HTR-8/SVneo (cell line): ENCODE measurements at regions not wholly inside any gene's neighbourhood (a gene's known extent, or its start where the extent isn't known, plus 50 kb on each side); places are given as distances from the start of the nearest gene placed in this dataset.

Experiments
- DNase-seq: peaks from one replicate; pipeline ENCODE4 v3.0.0; 2011; ENCODE audit warnings: low spot score, mixed read lengths; ENCODE audit not compliant: insufficient read length
- FAIRE-seq: peaks from 2 replicates; lab custom pipeline; 2011; peaks lifted over from hg19 to GRCh38; lab: Jason Lieb, UNC

GRCh38 chr2:239629926-239630617 is 229.3 kb upstream of the HDAC4 start:
- no peak for DNase-seq
- FAIRE-seq = no peak

- DNase-seq = peak; percentile 25
- no peak for FAIRE-seq
Observed at GRCh38 chr2:239626961-239627592, 226.3 kb upstream of the HDAC4 start.

- DNase-seq (no peak), FAIRE-seq (no peak)
Observed at GRCh38 chr2:239625971-239626734, 225.3 kb upstream of the HDAC4 start.

DNA sequence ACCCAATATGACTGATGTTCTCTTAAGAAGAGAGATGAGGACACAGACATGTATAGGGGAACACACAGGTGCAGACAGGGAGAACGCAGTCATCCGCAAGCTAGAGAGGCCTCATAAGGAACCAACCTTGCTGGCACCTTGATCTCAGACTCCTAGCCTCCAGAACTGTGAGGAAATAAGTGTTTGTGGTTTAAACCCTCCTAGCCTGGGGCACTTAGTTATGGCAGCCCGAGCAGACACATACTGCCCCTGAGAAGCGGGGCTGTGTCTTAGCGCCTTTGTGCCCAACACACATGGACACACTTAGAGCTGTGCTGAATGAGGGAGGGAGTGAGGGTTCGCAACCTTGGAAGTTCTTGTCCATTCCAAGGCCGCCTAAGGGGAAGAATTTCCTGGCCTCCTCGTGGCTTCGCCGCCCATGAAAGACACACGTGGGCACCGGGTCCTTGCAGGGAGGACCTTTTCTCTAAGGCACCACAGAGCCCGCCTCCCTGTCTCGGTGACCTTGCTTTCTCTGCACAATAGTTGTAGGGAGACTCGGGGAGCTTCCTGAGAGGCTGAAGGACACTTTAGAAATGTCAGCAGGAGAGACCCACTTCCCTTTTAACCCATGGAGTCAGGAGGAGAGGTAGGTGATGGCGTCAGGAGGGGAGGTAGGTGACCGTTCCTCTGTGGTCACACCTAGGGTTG is 224.5 kb upstream of the HDAC4 start:
- DNase-seq (no peak), FAIRE-seq (no peak)

DNA sequence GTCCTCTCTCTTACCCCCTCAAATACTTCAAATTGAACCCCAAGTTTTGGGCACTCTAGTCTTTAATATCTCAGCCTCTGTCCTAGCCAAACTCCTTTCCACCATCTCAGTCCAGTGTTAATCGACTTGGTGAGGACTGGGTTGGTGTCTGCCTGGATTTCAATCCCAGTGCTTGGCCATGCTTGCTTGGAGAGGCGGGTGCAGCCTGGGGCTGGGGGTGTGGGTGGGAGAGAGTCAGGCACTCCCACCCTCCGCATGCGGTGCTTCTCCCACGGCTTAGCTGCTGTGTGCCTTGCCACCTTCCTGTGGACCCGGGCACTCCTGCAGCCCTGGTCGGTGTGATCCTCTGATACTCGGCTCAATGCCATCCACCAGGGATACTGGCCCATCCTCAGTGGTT is 220.8 kb upstream of the HDAC4 start:
- FAIRE-seq (no peak), DNase-seq (no peak)

DNA sequence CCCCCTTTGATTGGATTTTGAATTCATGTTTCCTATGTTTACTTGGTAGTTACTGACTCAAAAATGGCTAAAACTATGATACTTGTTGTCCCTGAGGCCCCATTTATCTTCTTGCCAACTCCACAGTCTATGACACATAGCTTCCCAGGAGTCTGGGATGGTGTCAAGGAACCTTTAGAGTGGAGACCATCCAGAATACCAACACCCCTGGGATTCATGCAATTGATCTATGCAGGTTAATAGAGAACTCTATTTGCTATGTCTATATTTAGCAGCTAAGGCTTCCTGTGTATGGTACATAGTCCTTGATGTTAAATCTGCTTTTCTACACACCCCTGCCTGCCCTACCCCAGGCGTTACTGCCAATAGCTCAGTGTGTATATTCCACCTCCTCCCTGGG is 218.5 kb upstream of the HDAC4 start:
- FAIRE-seq = no peak
- DNase-seq = no peak

GRCh38 chr2:239616729-239617128 is 215.9 kb upstream of the HDAC4 start:
- FAIRE-seq (no peak), DNase-seq (no peak)

DNA sequence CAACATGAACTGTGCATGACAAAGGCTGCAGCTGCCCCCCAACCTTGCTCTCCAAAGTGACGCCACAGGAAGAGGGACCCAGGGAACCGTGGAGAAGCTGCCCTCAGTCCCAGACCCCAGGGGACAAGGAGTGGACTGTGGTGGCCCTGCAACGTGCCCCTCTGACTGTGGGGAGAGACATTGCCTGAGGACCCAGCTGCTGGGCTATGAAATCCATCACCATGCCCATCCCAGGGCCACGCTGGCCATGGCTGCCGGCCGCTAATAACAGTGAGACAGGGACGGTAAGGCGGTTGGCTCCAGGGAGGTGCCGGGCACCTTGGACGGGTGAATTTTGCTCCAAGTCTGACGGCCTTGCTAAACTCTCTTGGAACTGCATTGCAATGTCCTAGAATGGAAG is 211.3 kb upstream of the HDAC4 start:
- DNase-seq = no peak
- no peak for FAIRE-seq

GRCh38 chr2:239611222-239611795 is 210.5 kb upstream of the HDAC4 start:
- DNase-seq (no peak), FAIRE-seq (no peak)

DNA sequence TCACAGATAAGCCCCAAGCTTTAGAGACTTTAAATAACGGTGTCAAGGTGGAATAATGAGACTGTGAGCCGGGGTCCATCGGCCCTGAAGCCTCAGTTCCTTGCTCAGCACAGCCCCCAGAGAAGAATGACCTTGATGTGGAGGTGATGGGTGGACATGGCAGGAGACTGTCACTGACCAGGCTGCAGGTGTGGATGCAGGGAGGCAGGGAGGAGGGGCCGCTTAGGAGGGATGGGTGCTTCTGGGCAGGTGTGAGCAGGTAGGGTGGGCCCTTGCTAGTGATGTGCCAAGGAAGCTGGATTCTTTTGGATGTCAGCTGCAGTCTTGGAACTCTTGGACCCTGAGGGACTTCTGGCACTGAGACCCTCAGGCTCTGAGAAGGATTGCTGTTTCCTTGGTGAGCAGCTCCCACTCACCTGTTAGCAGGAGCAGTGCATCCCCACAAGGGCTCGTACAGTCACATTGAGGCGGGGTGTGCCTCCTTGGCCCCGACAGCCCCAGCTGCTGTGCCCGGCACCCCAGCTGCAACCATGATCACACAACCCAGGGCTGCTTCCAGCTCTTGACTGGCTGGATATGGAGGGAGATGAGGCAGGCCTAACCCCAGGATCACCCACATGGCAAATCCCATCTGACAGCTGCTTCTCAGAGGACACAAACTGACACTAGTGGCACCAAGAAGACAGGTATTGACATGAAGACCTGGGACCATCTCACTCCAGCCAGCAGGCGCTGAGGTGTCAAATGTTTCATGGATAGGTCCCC is 209.8 kb upstream of the HDAC4 start:
- no peak for FAIRE-seq
- no peak for DNase-seq

DNA sequence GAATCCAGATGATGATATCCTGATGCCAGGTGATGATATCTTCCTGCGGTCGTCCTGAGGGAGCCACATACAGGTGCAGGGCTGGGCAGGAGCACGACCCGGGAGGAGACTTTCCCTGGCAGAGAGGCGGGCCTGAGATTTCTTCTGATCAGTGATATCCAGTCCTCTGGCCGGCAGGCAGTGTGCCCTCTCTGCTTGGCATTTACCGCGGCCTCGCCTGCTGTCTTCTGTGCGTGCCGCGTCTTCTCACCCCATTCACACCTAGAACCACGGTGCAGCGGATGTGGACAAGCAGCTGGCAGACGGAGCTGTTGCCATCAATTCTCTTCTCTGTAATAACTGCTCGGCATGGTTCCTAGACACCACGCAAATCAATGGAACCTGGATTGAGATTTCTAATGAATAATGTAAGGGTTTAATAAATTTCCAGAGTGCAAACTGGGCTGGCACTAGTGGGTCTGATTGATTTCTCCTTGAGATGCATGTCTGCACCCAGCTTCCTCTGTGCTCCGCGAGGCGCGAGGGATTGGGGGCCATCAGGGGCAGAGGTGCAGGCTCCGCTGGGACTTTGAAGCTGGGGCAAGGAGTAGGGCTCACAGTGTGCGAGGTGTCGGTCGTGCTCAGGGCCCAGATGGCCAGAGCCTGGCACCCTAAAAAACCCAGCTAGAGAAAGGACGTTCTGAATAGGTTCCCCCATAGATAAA is 208.9 kb upstream of the HDAC4 start:
- DNase-seq (no peak), FAIRE-seq (no peak)

DNA sequence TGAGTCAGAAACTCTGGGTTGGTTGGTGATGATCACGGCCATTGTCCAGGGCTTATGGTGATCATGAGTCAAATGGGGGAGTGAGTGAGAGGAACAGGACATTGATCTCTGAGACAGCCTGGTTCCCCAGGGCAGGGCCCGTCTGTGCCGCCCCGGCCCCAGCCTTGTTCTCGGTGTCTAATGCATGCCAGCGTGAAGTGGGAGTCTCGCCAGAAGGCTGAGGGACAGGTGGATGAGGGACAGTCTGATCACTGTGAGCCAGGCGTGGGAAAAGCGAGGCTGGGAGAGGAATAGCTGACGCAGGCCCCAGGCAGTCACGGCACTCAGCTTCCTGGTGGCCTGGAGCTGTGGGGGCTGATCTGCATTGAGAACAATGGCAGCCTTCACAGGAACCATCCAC is 208.3 kb upstream of the HDAC4 start:
- DNase-seq (no peak), FAIRE-seq (no peak)

DNA sequence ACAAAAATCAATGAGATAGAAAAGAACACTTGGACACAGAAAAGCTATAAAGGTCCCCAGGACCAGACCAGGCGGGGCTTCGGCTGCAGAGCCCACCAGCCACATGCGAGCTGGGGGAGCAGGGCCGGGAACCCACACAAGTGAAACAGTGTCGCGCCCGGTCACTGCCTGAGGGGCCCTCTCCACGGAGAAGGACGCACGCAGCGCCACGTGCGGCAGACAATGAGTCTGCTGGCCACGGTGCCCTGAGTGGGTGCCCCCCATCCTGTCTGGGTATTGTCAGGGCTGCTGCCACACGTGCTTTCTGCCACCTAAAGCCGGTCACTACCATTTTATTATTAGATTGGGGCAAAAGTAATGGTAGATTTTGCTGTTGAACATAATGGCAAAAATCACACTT is 207.9 kb upstream of the HDAC4 start:
- DNase-seq (no peak), FAIRE-seq (no peak)

DNA sequence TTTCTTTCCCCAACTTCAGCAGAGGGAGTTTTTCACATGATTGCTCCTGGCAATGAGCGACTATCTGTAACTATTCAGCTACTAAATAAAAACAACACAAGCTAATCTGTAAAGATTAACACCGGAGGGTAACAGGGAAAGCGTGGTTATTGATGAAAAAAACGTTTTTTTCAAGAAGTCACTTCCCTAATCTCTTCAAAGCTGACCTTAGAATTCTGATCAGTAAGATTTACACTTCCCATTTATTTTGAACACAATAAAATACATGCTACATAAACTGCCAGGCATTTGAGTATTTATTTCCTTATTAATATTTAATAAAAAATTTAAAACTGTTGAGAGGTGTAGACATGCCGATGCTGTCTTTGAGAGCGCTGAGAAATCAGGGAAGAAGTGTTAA is 207.4 kb upstream of the HDAC4 start:
- no peak for FAIRE-seq
- DNase-seq = no peak

- DNase-seq (no peak), FAIRE-seq (no peak)
Observed at GRCh38 chr2:239607517-239608191, 206.8 kb upstream of the HDAC4 start.

DNA sequence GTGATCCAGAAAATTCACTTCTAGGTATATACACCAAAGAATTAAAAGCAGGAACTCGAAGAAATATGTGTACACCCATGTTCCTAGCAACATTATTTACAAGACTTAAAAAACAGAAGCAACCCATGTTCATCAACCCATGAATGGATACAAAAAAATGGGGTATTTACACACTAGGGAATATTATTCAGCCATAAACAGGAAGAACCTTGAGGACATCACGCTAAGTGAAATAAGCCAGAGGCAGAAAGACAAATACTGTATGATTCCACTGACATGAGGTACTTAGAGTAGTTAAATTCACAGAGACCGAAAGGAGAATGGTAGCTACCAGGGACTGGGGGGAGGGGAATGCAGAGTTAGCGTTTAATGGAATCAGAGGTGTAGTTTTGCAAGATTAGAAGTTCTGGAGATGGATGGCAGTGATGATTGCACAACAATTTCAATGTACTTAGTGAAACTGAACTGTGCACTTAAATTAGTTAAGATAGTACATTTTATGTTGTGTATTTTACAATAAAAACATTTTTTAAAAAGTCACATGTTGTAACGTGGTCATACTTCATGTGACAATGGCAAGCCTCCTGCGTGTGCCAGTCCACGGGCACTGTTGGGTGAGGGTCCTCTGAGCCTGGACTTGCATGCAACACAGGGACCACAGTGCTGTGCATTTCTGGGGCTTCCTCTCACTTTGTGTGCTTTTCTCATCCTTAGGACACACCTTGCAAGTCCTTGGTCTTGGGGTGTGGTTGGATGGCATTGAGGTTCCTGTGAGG is 206.1 kb upstream of the HDAC4 start:
- no peak for FAIRE-seq
- no peak for DNase-seq

DNA sequence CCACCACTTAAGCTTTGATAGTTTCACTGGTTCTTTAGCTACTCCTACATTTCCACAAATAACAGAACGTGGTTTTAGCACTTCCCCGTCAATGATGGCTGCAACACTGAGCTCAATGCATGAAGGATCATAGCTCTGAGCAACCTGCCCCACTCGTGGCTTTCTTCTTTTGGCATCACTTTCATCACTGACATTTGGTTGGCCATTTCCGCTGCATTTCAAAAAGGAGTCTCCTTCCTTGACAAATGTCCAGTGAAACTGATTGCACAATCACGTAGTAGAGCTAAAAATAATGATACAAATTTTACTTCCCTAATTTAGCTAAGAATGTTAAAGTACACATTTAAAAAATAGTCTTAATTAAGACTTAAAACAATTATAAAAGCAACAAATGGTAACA is 205.2 kb upstream of the HDAC4 start:
- no peak for FAIRE-seq
- DNase-seq = no peak

DNA sequence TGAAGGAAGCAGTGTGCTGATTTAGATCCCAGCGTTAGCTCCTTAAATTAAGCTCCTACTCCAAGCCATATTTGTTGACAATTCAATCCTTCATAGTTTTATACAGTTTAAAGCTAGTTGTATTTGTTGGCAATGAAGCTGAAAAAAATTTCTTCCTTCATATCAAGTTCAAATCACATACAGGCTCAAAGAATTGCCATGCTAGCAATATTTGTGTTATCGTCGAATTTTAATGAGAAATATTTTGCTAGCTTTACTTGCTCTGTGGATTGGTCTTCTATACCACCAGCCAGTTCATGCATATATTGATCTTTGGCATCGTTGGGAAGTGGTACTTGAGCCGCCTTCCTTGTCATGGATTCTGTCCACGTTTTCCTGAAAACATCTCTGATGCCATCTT is 204.6 kb upstream of the HDAC4 start:
- no peak for DNase-seq
- no peak for FAIRE-seq
